HEK293T (cell line): ENCODE measurements at regions not wholly inside any gene's neighbourhood (a gene's known extent, or its start where the extent isn't known, plus 50 kb on each side); places are given as distances from the start of the nearest gene placed in this dataset.

Experiments used
- ARNT ChIP-seq: fragments of 450-650 bp; IDR thresholded peaks from 2 replicates; pipeline ENCODE4 v1.6.1; 2017; ENCODE audit warnings: mild to moderate bottlenecking
- BHLHE40 ChIP-seq: fragments of 450-650 bp; IDR thresholded peaks from 2 replicates; pipeline ENCODE4 v1.6.1; 2016; ENCODE audit warnings: mild to moderate bottlenecking, moderate library complexity, borderline replicate concordance
- FOXA1 ChIP-seq: fragments of 450-650 bp; IDR thresholded peaks from 2 replicates; pipeline ENCODE4 v1.6.1; 2016; ENCODE audit warnings: mild to moderate bottlenecking
- FOXK2 ChIP-seq: fragments of 450-650 bp; IDR thresholded peaks from 2 replicates; pipeline ENCODE4 v1.6.1; 2016; ENCODE audit warnings: mild to moderate bottlenecking
- HDGF ChIP-seq: fragments of 450-650 bp; IDR thresholded peaks from 2 replicates; pipeline ENCODE4 v1.6.1; 2017; ENCODE audit warnings: antibody characterized with exemption, borderline replicate concordance
- LEF1 ChIP-seq: fragments of 450-650 bp; IDR thresholded peaks from 2 replicates; pipeline ENCODE4 v1.6.1; 2017; ENCODE audit warnings: mild to moderate bottlenecking, borderline replicate concordance
- NFRKB ChIP-seq: fragments of 450-650 bp; IDR thresholded peaks from 2 replicates; pipeline ENCODE4 v1.6.1; 2016; ENCODE audit warnings: mild to moderate bottlenecking, moderate library complexity
- SP1 ChIP-seq: fragments of 450-650 bp; IDR thresholded peaks from 2 replicates; pipeline ENCODE4 v1.6.1; 2017
- SUZ12 ChIP-seq: fragments of 450-650 bp; IDR thresholded peaks from 2 replicates; pipeline ENCODE4 v1.6.1; 2016; ENCODE audit warnings: mild to moderate bottlenecking
- TARDBP ChIP-seq: fragments of 450-650 bp; IDR thresholded peaks from 2 replicates; pipeline ENCODE4 v1.6.1; 2016
- ZNF384 ChIP-seq: fragments of 450-650 bp; IDR thresholded peaks from 2 replicates; pipeline ENCODE4 v1.6.1; 2016

DNA sequence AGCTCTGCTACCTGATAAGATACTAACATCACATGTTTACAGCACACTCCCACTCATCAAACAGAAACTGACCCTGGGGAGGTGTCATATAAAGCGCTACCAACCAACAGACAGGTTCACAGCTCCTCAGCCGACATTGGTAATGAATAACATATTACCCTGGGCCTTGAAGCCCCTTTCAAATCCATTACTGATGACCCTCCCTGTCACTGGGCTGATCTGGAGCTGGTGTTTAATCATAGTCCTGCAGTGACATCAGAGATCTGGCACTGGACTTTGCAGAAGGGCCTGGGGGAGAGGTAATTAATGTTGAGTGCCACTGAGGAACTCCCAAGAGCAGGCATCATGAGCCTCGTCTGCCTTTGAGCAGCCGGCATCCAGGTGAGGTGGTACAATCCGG, 306.5 kb upstream of the NFE2L3 start:
- TF ChIP-seq HDGF (no peak), SUZ12 (no peak), NFRKB (no peak), SP1 (no peak), BHLHE40 (no peak), ZNF384 (no peak), LEF1 (no peak), ARNT (no peak), FOXK2 (no peak), TARDBP (no peak), FOXA1 (no peak)
